Suprapubic skin (tissue), 3 donors: ENCODE measurements at regions not wholly inside any gene's neighbourhood (a gene's known extent, or its start where the extent isn't known, plus 50 kb on each side); places are given as distances from the start of the nearest gene placed in this dataset.

ENCODE experiments used
- CTCF ChIP-seq, 2 donors: fragments of 200-600 bp in 1 of 2; fragments of 450-650 bp in 1 of 2; sonication (generic) in 1 of 2; IDR thresholded peaks; one replicate each; pipeline ENCODE4 v1.5.1; 2016 to 2019; ENCODE audit warnings: antibody characterized with exemption in 2 of 2, mild to moderate bottlenecking in 1 of 2, moderate library complexity in 1 of 2
- POLR2AphosphoS5 ChIP-seq, 3 donors: sonication (generic); formaldehyde crosslinking; IDR thresholded peaks; one replicate each; pipeline ENCODE4 v1.6.1; 2017; ENCODE audit warnings: antibody characterized with exemption in 3 of 3

DNA sequence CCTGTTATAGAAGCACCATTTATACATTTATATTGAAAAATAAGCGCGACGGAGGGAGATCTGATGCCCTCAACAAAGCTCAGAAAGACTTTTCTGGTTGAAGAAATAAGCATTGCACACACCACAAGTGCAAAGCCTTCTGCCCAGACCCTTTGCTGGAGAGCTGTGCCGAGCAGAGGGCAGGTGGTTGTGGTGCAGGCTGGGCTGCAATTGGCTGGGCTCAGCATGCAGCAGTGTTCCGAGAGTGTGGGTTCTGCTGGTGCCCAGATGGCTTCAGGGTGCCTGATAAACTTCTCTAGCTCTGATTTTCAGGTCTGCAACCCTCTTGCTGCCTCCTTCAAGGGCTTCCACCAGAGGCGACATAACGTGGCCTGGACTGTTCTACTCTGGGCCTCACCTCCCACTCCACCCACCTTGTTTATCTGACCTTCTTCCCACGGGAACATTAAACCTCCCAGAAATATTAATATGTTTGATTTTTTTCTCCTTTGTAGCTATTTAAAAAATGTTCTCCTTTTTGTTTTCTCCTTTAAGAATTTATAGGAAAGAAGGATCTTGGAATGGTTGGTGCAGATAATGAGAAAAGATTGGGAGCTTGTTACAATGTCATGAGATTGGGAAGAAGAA is 113.6 kb upstream of the ITGA6 start:
- TF ChIP-seq CTCF (IDR thresholded peaks at IDR 0.05) (no peak), POLR2AphosphoS5 (IDR thresholded peaks at IDR 0.05) (no peak)
